Glomerular endothelial cell (primary cell): ENCODE measurements at regions not wholly inside any gene's neighbourhood (a gene's known extent, or its start where the extent isn't known, plus 50 kb on each side); places are given as distances from the start of the nearest gene placed in this dataset.
"Not testable (repeated sequence)": the region's sequence is repeated elsewhere in the genome, so short reads cannot be mapped to it uniquely, and the experiment has no call there.

Experiments used
- DNase-seq: peaks from one replicate; pipeline ENCODE4 v3.0.0-alpha.2; 2011; ENCODE audit warnings: low read depth, low spot score; ENCODE audit errors: extremely low read depth

GRCh38 chr6:9085054-9085708 lies 649.8 kb upstream of the SLC35B3 start:
- DNase-seq: no peak

- no peak for DNase-seq
Measured at GRCh38 chr6:9083108-9083507, 647.8 kb upstream of the SLC35B3 start.

GRCh38 chr6:9066726-9067125 lies 631.4 kb upstream of the SLC35B3 start:
- no peak for DNase-seq

- DNase-seq: no peak
Measured at GRCh38 chr6:9064156-9064555, 628.8 kb upstream of the SLC35B3 start.

- DNase-seq: no peak
Measured at GRCh38 chr6:9062596-9062995, 627.3 kb upstream of the SLC35B3 start.

GRCh38 chr6:9057937-9058336 lies 622.6 kb upstream of the SLC35B3 start:
- DNase-seq: no peak

- DNase-seq: no peak
Measured at GRCh38 chr6:9056556-9056955, 621.2 kb upstream of the SLC35B3 start.

GRCh38 chr6:9044426-9044825 lies 609.1 kb upstream of the SLC35B3 start:
- DNase-seq: no peak

- DNase-seq: no peak
Measured at GRCh38 chr6:9040718-9041117, 605.4 kb upstream of the SLC35B3 start.

- no peak for DNase-seq
Measured at GRCh38 chr6:9039258-9039657, 603.9 kb upstream of the SLC35B3 start.

GRCh38 chr6:9028086-9028485 lies 592.7 kb upstream of the SLC35B3 start:
- DNase-seq: no peak

GRCh38 chr6:9025796-9026394 lies 590.5 kb upstream of the SLC35B3 start:
- no peak for DNase-seq

- DNase-seq: no peak
Measured at GRCh38 chr6:9025228-9025627, 589.9 kb upstream of the SLC35B3 start.

- not testable (repeated sequence) for DNase-seq
Measured at GRCh38 chr6:9024246-9024645, 588.9 kb upstream of the SLC35B3 start.

GRCh38 chr6:9020001-9020400 lies 584.7 kb upstream of the SLC35B3 start:
- no peak for DNase-seq

GRCh38 chr6:9009931-9010330 lies 574.6 kb upstream of the SLC35B3 start:
- DNase-seq: no peak

- no peak for DNase-seq
Measured at GRCh38 chr6:9007027-9007426, 571.7 kb upstream of the SLC35B3 start.

GRCh38 chr6:9002833-9003232 lies 567.5 kb upstream of the SLC35B3 start:
- DNase-seq: no peak

- DNase-seq: no peak
Measured at GRCh38 chr6:8995156-8995555, 559.8 kb upstream of the SLC35B3 start.

GRCh38 chr6:8993111-8993510 lies 557.8 kb upstream of the SLC35B3 start:
- DNase-seq: no peak

- no peak for DNase-seq
Measured at GRCh38 chr6:8991844-8992243, 556.5 kb upstream of the SLC35B3 start.

- no peak for DNase-seq
Measured at GRCh38 chr6:8990075-8990474, 554.7 kb upstream of the SLC35B3 start.

- DNase-seq: peak; percentile 22
Measured at GRCh38 chr6:8983202-8983688, 547.9 kb upstream of the SLC35B3 start.
